Activated T-cell treated with anti-CD3 and anti-CD28 coated beads, Interleukin-2, amount 50 U/mL, for 72 hours (primary cell): ENCODE measurements at regions not wholly inside any gene's neighbourhood (a gene's known extent, or its start where the extent isn't known, plus 50 kb on each side); places are given as distances from the start of the nearest gene placed in this dataset.
"Not testable (repeated sequence)": the region's sequence is repeated elsewhere in the genome, so short reads cannot be mapped to it uniquely, and the experiment has no call there.

Experiments used
- ATAC-seq, 2 donors: fragments of 150-1000 bp; cut with Tn5 transposase; replicated peaks in 1 of 2; 2 replicates each; pipeline ENCODE4 v1.10.0; 2021; ENCODE audit warnings: moderate library complexity in 2 of 2, mild to moderate bottlenecking in 1 of 2
- DNase-seq, 2 donors: peaks; one replicate each; pipeline ENCODE4 v3.0.0; 2021 to 2022; ENCODE audit warnings: mixed read lengths in 1 of 2
- H3K27ac Mint-ChIP-seq: one replicate; pipeline ENCODE4 v1.8.0; 2022; ENCODE audit warnings: mild to moderate bottlenecking, moderate library complexity, mixed read lengths
- H3K27me3 Mint-ChIP-seq: one replicate; pipeline ENCODE4 v1.8.0; 2022; ENCODE audit warnings: low read depth, mixed read lengths
- H3K36me3 Mint-ChIP-seq, 2 donors: one replicate each; pipeline ENCODE4 v1.8.0; 2022; ENCODE audit warnings: mixed read lengths in 2 of 2, mild to moderate bottlenecking in 1 of 2; ENCODE audit not compliant: insufficient read depth in 2 of 2
- H3K4me1 Mint-ChIP-seq: one replicate; pipeline ENCODE4 v1.8.0; 2022; ENCODE audit warnings: low read depth, mixed read lengths
- H3K4me3 Mint-ChIP-seq, 2 donors: one replicate each; pipeline ENCODE4 v1.8.0; 2022; ENCODE audit warnings: mild to moderate bottlenecking in 2 of 2, mixed read lengths in 2 of 2, moderate library complexity in 2 of 2
- H3K9me3 Mint-ChIP-seq, 2 donors: one replicate each; pipeline ENCODE4 v1.8.0; 2022; ENCODE audit warnings: mixed read lengths in 2 of 2

DNA sequence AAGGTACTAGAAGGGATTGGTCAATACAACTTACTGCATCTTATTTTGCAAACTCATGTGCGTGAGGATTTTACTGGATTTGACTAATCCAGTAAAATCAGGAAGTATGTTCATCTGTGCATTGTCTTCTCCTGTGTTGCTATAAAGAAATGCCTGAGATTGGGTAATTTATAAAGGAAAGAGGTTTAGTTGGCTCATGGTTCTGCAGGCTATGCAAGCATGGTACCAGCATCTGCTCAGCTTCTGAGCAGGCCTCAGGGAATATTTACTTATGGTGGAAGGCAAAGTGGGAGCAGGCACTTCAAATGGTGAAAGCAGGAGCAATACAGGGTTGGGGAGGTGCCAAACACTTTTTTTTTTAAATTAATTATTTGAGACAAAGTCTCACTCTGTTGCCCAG is 2199.5 kb upstream of the WWC1 start:
- Mint-ChIP-seq H3K4me1 (no peaks in the 10 kb centered on the region), H3K36me3 (no peaks in the 10 kb centered on the region), H3K27me3 (no peaks in the 10 kb centered on the region), H3K4me3 (no peak overlapping the region), H3K27ac (no peak overlapping the region), H3K9me3 (peaks cover 3 to 10% of the 10 kb centered on the region in 2 donors)
- no peak for DNase-seq
- ATAC-seq = no peak

DNA sequence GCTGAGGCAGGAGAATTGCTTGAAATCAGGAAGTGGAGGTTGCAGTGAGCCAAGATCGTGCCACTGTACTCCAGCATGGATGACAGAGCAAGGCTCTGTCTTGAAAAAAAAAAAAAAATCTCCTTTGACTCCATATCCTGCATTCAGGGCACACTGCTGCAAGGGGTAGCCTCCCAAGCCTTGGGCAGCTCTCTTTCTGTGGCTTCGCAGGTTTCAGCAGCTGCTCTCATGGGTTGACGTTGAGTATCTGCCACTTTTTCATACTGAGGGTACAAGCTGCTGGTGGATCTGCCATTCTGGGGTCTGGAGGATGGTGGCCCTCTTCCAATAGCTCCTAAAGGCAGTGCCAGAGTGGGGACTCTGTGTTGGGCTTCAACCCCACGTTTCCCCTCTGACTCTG is 2198.1 kb upstream of the WWC1 start:
- H3K4me1 Mint-ChIP-seq = no peaks in the 10 kb centered on the region
- no peaks in the 10 kb centered on the region for H3K36me3 Mint-ChIP-seq
- DNase-seq (no peak), ATAC-seq (no peak)
- H3K27me3 Mint-ChIP-seq = no peaks in the 10 kb centered on the region
- no peak overlapping the region for H3K27ac Mint-ChIP-seq
- no peak overlapping the region for H3K4me3 Mint-ChIP-seq
- H3K9me3 Mint-ChIP-seq = peaks cover 3 to 4% of the 10 kb centered on the region in 2 donors

DNA sequence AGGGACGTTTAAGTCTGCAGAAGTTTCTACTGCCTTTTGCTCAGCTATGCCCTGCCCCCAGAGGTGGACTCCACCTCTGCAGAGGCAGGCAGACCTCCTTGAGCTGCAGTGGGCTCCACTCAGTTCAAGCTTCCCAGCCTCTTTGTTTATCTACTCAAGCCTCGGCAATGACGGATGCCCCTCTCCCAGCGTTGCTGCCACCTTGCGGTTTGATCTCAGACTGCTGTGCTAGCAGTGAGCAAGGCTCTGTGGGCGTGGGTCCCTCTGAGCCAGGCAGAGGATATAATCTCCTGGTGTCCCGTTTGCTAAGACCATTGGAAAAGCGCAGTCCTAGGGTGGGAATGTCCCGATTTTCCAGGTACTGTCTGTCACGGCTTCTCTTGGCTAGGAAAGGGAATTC is 2188.5 kb upstream of the WWC1 start:
- Mint-ChIP-seq H3K36me3 (no peaks in the 10 kb centered on the region), H3K9me3 (peaks cover 7 to 9% of the 10 kb centered on the region in 2 donors), H3K4me3 (no peak overlapping the region), H3K27ac (no peak overlapping the region), H3K27me3 (no peaks in the 10 kb centered on the region), H3K4me1 (no peaks in the 10 kb centered on the region)
- ATAC-seq = no peak
- no peak for DNase-seq

DNA sequence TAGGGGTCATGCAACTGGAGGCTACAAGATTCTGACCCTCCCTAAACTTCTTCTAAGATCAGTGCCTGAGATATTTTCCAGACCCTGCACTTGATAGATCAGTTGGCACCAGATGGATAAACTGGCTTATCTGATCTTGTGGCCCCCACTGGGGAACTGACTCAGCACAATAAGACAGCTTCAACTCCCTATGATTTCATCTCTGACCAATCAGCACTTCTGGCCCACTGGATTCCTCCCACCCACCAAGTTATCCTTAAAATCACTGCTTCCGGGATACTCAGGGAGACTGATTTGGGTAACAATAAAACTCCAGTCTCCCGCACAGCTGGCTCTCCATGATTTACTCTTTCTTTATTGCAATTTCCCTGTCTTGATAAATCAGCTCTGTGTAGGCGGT is 2180.4 kb upstream of the WWC1 start:
- Mint-ChIP-seq H3K9me3 (peaks cover 3 to 5% of the 10 kb centered on the region in 2 donors), H3K4me1 (no peaks in the 10 kb centered on the region), H3K4me3 (no peak overlapping the region), H3K36me3 (no peaks in the 10 kb centered on the region), H3K27me3 (no peaks in the 10 kb centered on the region), H3K27ac (no peak overlapping the region)
- ATAC-seq (no peak), DNase-seq (no peak)

DNA sequence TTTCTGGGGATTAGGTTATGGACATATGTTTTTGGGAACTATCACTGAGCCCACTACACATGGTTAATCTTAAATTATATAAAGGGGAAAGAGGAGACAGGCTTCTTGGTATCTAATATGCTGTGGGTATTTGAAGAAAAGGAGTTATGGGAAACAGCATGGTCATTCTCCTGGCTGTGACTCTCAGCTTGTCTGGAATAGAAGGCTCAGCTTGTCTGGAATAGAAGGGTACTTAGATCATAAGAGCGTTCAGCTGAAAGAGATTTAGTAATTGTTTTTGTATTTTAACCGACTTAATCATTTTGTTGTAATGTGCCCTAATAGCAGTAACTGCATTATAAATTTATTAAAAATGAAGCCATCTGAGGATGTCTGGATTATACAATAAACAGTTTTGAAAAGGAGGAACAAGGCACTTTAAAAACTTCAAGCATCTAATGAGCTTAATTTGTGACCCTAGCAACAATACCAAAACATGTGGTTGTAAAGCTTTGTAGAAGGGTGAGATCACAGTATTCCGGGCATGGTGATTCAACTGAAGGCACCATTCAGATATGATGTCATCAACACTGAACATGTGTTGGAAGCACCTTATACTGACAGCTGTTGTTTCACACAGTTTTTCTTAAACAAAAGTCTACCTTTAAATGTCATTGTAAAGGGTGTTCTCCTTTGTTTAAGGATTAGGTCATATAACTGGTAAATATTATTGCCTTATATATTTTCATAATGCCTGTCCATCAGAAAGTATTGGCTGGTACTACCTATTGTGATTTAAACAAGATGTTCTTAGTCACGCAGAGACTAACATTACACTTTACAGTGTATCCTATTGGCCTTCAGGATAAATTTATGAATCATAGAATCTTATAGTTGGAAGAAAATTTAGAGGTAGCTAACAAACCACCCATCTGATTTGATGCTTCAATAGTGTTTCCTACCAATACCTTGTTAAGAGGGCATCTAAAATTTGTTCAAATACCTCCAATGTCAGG is 2174.1 kb upstream of the WWC1 start:
- no peaks in the 10 kb centered on the region for H3K36me3 Mint-ChIP-seq
- no peak for DNase-seq
- H3K27ac Mint-ChIP-seq = no peak overlapping the region
- ATAC-seq = no peak
- H3K4me1 Mint-ChIP-seq = no peaks in the 10 kb centered on the region
- no peak overlapping the region for H3K4me3 Mint-ChIP-seq
- H3K9me3 Mint-ChIP-seq = peaks cover 5 to 8% of the 10 kb centered on the region in 2 donors
- H3K27me3 Mint-ChIP-seq = no peaks in the 10 kb centered on the region

DNA sequence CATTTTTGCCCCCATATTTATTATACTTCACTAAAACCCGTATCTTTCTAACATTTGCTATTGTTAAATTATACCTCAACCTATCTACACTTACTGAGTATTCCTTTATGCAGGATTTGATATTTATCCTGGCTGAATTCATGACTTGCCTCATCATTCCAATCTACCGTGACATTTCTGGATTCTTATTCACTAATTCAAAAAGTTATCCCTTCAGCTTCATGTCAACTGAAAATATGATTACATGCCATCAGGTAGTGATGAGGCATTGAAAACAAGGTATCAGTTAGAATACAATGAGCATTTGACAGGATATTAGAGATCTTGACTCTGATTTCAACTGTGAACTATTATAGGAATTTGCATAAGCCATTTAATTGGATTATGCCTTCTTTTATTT is 2171.9 kb upstream of the WWC1 start:
- Mint-ChIP-seq H3K4me3 (no peak overlapping the region), H3K27ac (no peak overlapping the region), H3K36me3 (no peaks in the 10 kb centered on the region), H3K4me1 (no peaks in the 10 kb centered on the region), H3K27me3 (no peaks in the 10 kb centered on the region), H3K9me3 (peaks cover 8 to 13% of the 10 kb centered on the region in 2 donors)
- no peak for ATAC-seq
- no peak for DNase-seq

DNA sequence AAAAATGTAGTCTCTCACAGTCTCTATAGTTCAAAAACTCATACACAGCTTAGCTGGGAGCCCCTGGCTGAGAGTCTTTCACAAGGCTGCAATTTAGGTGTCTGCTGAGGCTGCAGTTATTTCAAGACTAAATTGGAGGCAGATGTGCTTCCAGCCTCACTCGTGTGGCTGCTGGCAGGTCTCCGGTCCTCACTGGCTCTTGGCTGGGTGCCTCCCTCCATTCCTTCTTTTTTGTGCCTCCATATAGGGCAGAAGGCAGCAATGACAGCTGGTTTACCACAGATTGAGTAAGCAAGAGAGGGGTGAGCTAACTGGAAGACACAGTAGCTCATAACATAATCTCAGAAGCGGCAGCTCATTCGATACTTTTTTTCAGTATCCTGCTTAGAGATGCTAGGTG is 2167.7 kb upstream of the WWC1 start:
- no peak overlapping the region for H3K4me3 Mint-ChIP-seq
- no peaks in the 10 kb centered on the region for H3K4me1 Mint-ChIP-seq
- ATAC-seq (no peak), DNase-seq (no peak)
- no peaks in the 10 kb centered on the region for H3K27me3 Mint-ChIP-seq
- H3K27ac Mint-ChIP-seq = no peak overlapping the region
- peaks cover 8 to 9% of the 10 kb centered on the region in 2 donors for H3K9me3 Mint-ChIP-seq
- H3K36me3 Mint-ChIP-seq = peaks cover 0 to 2% of the 10 kb centered on the region in 2 donors

DNA sequence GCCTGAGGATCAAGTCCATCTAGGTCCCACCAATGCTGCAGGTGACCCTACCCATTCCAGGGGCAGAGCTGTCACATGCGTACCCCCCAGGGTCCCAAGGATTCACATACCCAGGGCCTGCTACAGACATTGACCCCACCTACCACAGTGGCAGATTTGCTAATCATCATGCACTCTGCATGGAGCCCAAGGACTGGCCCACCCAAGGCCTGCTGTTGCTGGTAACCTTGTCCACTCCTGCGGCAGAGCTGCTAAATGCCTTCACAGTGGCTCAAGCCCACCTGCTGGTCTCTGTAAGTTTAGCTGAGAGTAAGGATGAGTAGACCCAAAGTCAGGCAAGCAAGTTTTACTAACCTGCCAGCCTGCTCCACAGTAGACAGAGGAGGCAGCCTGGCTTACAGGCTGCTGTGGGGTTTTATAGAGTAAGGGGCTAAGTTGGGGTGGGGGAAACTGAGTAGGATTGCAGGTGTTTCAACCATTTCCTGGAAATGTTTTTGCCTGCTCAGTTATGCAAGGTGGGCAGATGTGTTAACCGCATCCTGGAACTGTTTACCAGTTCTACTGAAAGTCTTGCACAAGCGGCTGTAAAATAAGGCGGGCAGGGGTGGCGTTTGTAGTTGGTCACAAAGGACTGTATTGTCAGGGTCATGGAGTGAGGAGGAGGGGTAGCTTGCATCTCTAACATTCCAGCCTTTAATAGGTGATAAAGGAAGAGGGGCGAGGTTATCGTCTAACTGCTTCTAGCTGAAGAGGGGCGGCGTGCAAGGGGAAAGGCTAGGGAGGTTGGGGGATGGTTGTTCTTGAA is 2163.5 kb upstream of the WWC1 start:
- ATAC-seq (no peak), DNase-seq (no peak)
- no peak overlapping the region for H3K27ac Mint-ChIP-seq
- H3K27me3 Mint-ChIP-seq = no peaks in the 10 kb centered on the region
- peaks cover 3 to 7% of the 10 kb centered on the region in 2 donors for H3K9me3 Mint-ChIP-seq
- peaks cover 0 to 2% of the 10 kb centered on the region in 2 donors for H3K36me3 Mint-ChIP-seq
- no peak overlapping the region for H3K4me3 Mint-ChIP-seq
- no peaks in the 10 kb centered on the region for H3K4me1 Mint-ChIP-seq

DNA sequence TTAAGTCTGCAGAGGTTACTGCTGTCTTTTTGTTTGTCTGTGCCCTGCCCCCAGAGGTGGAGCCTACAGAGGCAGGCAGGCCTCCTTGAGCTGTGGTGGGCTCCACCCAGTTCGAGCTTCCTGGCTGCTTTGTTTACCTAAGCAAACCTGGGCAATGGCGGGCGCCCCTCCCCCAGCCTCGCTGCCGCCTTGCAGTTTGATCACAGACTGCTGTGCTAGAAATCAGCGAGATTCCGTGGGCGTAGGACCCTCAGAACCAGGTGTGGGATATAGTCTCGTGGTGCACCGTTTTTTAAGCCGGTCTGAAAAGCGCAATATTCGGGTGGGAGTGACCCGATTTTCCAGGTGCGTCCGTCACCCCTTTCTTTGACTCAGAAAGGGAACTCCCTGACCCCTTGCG is 2146.3 kb upstream of the WWC1 start:
- ATAC-seq, H3K36me3 Mint-ChIP-seq, H3K4me3 Mint-ChIP-seq, H3K27ac Mint-ChIP-seq, H3K27me3 Mint-ChIP-seq, DNase-seq, H3K4me1 Mint-ChIP-seq: not testable (repeated sequence)
- H3K9me3 Mint-ChIP-seq = peaks cover 8 to 10% of the 10 kb centered on the region in 2 donors

DNA sequence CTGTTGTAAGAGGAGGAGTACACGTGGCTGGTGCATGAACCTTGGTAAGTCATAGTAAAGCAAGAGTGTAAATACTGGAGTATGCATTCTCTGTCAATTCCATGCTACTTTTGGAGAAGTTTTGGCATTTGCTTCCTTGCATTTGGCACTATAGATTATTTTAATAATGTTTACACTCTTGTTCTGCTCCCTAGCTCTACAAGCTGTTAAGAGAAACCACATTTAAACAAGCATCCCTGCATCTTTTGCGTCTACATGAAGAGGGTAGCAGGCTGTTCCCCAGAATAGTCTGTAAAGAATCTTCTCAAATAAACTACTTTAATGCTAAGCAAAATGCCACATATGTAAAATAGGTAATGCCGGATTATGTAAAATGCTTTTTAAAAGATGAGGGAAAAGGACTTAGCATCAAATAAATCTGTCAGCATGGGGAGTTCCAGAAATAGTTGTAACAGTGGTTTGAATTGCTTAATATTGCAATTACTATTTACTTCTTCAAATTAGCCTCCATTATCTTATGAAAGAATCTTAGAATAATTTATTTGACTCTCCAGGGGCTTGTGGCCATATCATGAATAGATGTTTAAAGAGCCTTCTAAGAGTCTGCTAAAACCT is 2127.3 kb upstream of the WWC1 start:
- Mint-ChIP-seq H3K27me3 (no peaks in the 10 kb centered on the region), H3K27ac (no peak overlapping the region), H3K36me3 (no peaks in the 10 kb centered on the region), H3K9me3 (peaks cover 2 to 4% of the 10 kb centered on the region in 2 donors), H3K4me1 (no peaks in the 10 kb centered on the region), H3K4me3 (no peak overlapping the region)
- DNase-seq (no peak), ATAC-seq (no peak)

DNA sequence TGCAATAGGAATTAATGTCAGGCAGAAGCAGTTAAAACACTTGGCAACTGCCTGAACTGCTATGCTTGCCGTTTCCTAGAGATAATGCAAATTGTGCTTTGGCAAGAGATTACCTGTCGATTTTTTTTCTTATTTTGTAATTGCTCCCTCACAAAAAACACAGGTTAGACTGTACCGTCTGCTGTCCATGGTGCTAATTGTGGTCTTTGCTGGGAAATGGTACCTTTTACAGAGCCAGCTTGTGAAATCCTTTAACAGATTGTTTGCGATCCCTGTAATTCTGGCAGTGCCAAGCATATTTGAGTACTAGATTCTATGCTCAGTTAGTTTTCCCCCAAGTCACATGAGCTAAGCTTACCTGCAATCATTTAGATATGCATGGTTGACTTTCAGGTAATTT is 2125.8 kb upstream of the WWC1 start:
- no peak for ATAC-seq
- peaks cover 4 to 5% of the 10 kb centered on the region in 2 donors for H3K9me3 Mint-ChIP-seq
- H3K4me3 Mint-ChIP-seq = no peak overlapping the region
- DNase-seq = no peak
- no peaks in the 10 kb centered on the region for H3K36me3 Mint-ChIP-seq
- no peak overlapping the region for H3K27ac Mint-ChIP-seq
- H3K27me3 Mint-ChIP-seq = no peaks in the 10 kb centered on the region
- no peaks in the 10 kb centered on the region for H3K4me1 Mint-ChIP-seq

DNA sequence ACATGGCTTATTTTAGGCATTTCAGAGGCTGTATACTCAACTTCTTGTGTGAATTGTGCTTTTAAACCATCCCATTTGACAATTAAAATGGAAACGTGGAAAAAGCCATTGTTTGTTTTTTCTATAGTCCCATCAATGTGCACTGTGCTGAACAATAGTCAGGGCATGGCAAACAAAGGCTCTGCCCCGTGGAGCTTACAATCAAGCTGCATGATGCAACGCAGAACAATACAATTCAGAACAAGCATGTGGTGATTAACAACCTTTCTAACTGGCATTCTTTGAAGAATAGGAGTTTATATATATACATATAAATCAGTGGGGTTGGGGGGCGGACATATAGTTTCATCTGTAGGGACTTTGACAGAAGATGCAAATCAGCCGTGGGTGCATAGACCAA is 2125.4 kb upstream of the WWC1 start:
- no peak for DNase-seq
- Mint-ChIP-seq H3K27me3 (no peaks in the 10 kb centered on the region), H3K9me3 (peaks cover 4 to 5% of the 10 kb centered on the region in 2 donors), H3K4me1 (no peaks in the 10 kb centered on the region), H3K27ac (no peak overlapping the region), H3K4me3 (no peak overlapping the region), H3K36me3 (no peaks in the 10 kb centered on the region)
- ATAC-seq = no peak

DNA sequence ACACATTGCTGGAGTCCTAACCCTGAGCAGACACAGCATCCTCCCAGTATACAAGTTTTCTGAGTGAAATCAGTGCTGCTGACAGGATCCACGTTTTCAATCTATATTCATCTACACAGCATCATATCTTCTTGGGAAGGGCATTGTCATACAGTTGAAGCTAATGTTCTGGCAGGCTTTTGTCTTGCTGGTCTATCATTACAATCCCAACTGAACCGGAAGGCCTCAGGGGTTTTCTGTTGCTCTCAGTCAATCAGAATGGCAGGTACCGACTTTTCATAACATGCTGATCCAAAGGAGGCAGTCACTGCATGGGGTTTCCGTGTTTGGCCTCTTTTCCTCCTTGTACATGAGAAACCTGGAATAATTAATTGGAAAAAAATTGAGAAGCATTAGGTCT is 2118.8 kb upstream of the WWC1 start:
- H3K9me3 Mint-ChIP-seq = peaks cover 2 to 10% of the 10 kb centered on the region in 2 donors
- no peaks in the 10 kb centered on the region for H3K27me3 Mint-ChIP-seq
- H3K27ac Mint-ChIP-seq = no peak overlapping the region
- no peaks in the 10 kb centered on the region for H3K36me3 Mint-ChIP-seq
- no peak for DNase-seq
- H3K4me3 Mint-ChIP-seq = no peak overlapping the region
- H3K4me1 Mint-ChIP-seq = no peaks in the 10 kb centered on the region
- no peak for ATAC-seq
